GM19438 (cell line): ENCODE measurements at regions not wholly inside any gene's neighbourhood (a gene's known extent, or its start where the extent isn't known, plus 50 kb on each side); places are given as distances from the start of the nearest gene placed in this dataset.

Source experiments
- ATAC-seq: cut with Tn5 transposase; IDR thresholded peaks from one replicate; pipeline ENCODE4 v1.9.1; 2021; ENCODE audit warnings: low read depth; ENCODE audit not compliant: unreplicated experiment

DNA sequence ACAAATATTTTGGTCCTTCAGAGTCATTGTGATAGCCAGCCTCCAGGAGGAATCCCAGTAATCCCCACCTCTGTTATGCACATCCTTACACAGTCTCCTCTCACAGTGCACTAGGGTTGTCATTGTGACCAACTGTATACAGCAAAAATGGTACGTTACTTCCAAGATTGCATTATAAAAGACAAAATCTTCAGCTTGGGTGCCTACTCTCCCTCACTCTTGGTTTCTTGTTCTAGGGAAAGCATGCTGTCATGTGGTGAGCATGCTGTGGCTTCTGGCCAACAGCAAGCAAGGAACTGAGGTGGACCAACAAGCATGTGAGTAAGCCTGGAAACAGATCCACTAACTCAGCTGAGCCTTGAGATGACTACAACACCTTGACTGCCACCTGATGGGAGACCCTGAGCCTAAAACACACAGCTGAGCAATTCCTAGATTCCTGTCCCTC is 130.1 kb upstream of the DST start:
- ATAC-seq = no peak

DNA sequence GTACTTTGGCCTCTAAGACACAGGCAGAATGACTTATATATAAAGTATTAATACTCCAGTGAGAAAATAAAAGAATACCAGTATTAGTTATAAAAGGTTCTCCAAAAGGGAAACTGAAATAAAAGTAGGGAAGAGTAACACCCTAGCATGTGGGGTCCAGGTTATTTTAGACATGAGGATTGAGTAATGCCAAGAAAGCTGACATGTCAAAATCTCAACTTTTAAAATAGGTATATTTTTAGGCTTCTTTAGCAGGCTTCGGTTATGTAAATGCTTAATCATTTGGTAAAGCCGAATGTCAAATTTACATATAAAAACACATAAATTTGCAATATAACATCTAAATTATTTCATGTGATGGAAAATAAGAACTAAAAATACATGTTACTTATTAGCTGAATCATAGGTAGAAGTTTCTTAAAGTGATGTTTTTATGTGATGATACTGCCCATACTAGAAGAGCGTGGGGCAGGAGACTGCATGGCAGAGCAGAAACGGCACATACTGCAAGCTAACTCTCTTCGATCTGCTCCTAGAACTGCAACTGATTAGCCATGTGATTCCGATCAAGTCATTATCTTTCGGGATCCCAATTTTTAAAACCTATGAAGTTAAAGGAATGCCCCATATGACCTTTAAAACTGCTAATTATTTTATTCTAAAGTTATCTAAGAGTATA is 129.4 kb upstream of the DST start:
- ATAC-seq = no peak

- no peak for ATAC-seq
Observed at GRCh38 chr6:56771189-56771588, 128.5 kb upstream of the DST start.

DNA sequence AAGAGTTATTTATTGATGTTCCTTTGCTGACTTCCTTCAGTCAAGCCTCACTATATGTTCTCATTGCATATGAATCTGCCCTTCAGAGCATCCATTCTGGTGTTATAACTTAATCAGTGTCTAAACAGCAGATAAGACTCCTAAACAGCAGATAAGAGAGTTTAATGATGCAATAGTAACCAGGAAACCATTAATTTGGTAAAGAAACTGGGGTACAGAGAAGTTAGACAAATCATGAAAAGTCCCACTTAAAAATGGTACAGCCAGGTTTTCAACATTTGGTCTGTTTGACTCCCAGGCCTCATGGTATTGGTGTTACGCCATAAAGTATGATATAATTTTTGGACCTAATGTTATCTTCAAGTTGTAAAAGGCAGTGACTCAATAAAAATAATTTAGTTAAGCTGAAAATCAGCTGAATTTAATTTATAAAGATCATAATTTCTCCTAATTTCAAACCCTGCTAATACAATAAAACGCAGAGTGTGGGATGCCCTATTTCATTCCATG is 127.4 kb upstream of the DST start:
- ATAC-seq = no peak

DNA sequence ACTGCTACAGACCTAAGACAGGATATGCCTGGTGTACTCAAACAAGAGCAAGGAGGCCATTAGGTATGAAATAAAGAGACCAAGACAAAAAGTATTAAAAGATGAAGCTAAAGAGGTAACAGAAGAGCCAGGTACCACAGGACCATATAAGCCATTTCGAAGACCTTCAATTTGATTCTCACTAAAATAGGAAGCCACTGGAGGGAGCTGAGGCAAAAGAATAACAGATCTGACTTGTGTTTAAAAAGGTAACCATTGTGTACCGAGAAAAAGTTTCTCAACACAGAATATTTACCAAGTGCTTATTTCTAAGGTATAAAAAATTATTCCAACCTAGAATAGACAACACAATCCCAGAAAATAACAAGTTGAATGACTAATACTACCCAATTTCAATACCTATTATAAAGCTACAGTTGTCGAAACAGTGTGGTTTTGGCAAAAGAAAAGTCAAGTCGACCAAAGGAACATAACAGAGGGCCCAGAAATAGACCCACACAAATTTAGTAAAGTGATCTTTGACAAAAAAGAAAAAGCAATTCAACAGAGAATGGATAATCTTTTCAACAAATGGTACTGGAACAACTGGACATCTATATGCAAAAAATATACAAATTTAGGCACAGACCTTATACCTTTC is 125.3 kb upstream of the DST start:
- no peak for ATAC-seq

DNA sequence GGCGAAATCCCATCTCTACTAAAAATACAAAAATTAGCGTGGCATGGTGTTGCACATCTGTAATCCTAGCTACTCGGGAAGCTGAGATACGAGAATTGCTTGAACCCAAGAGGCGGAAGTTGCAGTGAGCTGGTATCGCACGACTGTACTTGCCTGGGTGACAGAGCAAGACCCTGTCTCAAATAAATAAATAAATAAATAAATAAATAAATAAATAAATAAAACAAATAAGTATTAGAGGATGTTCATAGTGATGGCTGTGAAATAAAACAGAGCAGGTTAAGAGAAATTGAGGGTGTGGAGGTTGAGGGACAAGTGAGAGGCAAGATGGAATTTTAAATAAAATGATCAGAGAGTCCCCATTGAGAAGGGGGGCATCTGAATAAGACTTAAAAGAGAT is 124.7 kb upstream of the DST start:
- no peak for ATAC-seq

- ATAC-seq = peak; percentile 70
Observed at GRCh38 chr6:56766806-56767178, 124.1 kb upstream of the DST start.

DNA sequence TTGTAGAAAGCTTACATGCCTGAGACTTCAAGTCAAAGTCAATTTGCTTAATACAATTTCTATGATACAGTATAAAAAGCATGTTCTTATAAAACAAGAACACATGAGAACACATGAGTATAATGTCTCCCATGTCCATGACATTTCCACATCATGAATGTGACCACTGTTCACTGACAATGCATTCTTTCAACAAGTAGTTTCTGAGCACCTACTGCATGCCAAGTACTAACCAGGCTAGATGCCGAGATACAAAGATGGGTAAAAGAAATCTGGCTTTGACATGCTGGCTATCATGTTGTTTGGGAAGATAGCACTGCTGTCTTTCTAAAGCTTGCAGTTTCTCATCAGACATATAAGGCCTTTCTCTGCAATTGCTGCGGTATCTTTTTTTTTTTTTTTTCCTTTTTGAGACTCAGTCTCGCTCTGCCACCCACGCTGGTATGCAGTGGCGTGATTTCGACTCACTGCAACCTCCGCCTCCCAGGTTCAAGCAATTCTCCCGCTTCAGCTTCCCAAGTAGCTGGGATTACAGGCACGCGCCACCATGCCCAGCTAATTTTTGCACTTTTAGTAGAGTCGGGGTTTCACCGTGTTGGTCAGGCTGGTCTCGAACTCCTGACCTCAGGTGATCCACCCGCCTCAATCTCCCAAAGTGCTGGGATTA is 123.6 kb upstream of the DST start:
- no peak for ATAC-seq

GRCh38 chr6:56765494-56765893 is 122.8 kb upstream of the DST start:
- no peak for ATAC-seq

- peak; percentile 58 for ATAC-seq
Observed at GRCh38 chr6:56764081-56764566, 121.4 kb upstream of the DST start.

DNA sequence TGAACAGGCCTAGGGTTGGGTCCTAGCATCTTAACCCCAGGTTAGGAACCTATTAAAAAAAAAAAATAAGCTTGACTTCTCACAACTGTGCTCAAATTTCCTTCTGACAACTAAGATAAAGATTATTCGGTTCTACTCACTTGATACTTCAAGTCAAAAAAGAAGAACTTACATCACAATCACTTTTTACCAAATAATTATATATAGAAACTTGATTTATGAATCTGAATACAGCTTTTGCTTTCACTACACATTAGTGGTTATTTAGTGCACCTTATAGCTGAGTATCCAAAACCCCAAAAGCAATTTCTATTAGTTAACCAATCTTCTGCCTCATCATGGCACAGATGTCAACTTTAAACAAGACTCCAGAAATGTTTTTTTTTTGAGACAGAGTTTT is 119.0 kb upstream of the DST start:
- no peak for ATAC-seq

DNA sequence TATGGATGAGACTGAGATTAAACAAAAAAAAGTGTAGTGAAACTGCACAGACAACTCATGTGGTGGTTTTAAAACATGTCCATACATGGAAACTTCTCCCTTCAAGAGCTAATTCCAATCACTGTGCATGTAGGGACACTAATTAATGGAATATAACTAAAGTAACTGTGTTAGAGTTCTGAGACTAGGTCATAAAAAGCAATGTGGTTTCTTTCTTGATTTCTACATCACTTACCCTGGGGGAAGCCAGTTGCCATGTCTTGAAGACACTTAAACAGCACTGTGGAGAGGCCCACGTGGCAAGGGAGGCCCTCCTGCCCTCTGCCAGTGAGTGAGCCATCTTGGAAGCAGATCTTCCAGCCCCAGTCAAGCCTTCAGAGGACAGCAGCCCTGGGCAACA is 118.2 kb upstream of the DST start:
- no peak for ATAC-seq

- ATAC-seq = no peak
Observed at GRCh38 chr6:56759521-56759920, 116.8 kb upstream of the DST start.

- no peak for ATAC-seq
Observed at GRCh38 chr6:56758553-56758952, 115.9 kb upstream of the DST start.

- ATAC-seq = no peak
Observed at GRCh38 chr6:56758120-56758519, 115.4 kb upstream of the DST start.

DNA sequence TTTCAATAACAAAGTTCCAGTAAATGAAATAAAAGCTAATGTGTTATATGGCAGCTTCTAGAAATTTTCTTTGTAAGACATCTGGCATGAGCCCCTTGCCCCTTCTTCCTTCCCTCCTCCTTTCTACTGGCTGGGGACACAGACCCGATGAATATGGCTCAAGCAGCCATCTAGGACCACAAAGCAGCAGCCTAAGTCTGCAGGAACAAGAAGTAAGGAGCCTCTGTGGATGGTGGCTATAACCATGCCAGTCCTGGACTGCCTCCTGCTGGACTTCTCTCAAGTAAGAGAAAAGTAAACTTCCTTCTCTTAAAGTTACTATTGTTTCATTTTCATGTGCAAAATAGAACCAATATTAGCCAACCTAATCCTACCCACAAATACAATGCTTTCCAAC is 114.9 kb upstream of the DST start:
- ATAC-seq = no peak

DNA sequence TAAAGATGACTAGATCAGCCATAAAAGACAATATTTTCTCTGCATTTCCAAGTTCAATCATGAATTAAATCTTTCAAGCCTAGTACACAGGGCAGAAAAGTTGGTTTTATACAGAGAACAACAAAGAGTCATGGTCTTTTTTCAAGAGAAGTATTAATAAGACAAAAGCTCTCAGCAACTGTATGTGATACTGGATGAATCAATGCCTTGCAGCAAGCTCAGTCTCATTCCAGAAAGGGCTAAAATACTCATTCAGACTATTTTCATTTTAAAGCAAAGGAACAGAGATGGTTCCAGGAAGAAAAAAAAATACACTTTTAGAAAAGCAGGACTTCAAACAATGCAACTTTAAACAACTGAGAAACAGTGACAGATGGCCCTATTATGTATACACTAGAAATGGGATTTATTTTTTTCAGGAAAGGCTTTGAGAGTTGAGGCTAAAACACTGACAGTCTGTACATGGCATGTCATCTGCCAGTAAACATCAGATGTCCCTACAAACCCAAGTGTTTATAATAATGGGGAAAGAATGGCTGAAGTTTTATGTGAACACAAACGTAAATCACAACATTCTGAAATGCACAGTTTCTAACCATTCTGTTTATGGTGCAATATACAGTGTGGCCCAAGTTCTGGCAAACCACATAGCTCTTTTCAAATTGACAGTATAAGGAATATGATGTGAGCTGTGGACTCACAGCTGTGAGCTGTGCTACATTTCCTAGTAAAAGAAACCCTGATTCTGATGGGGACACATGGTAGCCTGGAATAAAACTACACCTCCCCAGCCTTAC is 114.3 kb upstream of the DST start:
- no peak for ATAC-seq

GRCh38 chr6:56756219-56756789 is 113.6 kb upstream of the DST start:
- ATAC-seq = no peak

DNA sequence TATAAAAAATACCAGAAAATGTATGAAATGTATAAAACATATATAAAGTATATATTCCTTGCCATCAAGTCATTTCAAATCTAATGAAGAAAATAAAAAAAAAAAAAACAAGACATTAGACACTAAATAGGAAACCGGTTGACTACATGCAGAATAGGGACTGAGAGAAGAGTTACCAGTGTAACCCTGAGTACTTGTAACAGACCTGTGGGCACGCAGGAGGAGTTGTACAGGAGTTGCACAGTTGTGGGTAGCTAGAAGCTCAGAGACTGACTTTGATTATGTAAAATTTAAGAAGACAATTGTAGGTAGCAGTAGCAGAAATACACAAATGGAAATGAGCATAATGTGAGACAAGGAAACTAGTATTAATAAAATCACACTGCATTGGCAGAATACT is 112.4 kb upstream of the DST start:
- ATAC-seq = no peak

- no peak for ATAC-seq
Observed at GRCh38 chr6:56753811-56754210, 111.1 kb upstream of the DST start.

DNA sequence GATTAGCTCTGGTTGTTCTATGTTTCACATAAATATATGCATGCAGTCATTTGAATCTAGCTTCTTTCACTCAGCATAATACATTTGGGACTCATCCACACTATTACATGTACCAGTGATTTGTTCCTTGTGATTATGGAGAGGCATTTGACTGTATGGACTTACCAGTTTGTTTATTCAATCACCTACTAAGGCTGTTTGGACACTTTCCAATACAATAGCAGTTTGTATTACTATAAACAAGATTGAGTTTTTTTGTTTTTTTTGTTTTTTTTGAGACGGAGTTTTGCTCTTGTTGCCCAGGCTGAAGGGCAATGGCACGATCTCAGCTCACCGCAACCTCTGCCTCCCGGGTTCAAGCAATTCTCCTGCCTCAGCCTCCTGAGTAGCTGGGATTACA is 109.8 kb upstream of the DST start:
- ATAC-seq = no peak
